ENCODE measurements at regions not wholly inside any gene's neighbourhood (a gene's known extent, or its start where the extent isn't known, plus 50 kb on each side); places are given as distances from the start of the nearest gene placed in this dataset.
"Not testable (repeated sequence)": the region's sequence is repeated elsewhere in the genome, so short reads cannot be mapped to it uniquely, and the experiment has no call there.

DNA sequence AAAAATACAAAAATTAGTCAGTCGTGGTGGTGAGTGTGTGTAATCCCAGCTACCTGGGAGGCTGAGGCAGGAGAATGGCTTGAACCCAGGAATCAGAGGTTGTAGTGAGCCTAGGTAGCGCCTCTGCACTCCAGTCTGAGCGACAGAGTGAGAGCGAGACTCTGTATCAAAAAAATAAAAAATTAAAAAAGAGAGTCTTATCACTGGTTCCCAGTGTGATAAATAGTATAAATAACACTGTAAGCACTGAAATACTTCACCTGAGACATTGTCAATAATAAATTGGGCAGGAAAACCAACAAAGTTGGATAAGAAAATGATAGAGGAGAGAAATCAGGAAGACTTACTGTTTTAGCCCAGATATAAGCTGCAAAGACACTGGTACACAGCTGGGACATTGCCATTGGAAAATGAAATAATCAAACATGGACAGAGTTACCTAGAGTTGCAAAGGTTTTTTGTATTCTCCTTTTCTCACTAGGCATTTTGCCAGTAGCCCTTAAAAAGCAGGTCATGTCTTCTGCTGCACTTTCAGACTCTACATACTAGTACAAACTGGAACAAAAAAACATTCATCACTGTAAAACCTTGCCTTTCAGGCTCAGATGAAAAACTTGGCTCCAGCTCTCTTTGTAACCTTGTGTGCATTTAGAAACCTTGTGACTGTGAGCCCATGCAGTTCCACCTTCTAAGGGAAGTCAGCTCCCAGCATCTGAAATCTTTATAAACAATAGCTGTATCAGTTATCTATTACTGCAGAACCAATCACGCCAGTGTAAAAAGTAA, 55.0 kb upstream of the PPP1R2C start:
- no peak for DNase-seq (ENCODE audit: low spot score)

DNA sequence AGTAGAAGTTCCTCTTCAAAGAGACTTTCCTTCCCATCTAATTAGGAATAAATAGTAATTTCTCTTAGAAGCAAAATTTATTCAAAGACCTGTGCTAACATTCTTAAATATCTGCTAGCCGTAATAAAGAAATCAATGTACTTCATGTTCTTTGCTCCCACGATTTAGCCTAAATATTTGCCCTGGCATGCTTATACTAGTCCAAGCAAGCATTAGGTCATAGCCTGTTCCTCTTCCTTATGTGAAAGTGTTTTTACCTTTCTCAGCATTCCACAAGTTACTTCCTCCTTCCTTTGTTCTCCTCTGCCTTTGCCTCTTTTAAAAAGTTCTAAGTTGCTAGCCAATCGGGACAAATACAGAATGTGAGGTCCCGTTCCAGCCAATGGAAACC, 55.6 kb upstream of the PPP1R2C start:
- DNase-seq (ENCODE audit: low spot score) = not testable (repeated sequence)

- DNase-seq (ENCODE audit: low spot score) = no peak
Observed at GRCh38 chrX:42837101-42837726, 59.3 kb upstream of the PPP1R2C start.

DNA sequence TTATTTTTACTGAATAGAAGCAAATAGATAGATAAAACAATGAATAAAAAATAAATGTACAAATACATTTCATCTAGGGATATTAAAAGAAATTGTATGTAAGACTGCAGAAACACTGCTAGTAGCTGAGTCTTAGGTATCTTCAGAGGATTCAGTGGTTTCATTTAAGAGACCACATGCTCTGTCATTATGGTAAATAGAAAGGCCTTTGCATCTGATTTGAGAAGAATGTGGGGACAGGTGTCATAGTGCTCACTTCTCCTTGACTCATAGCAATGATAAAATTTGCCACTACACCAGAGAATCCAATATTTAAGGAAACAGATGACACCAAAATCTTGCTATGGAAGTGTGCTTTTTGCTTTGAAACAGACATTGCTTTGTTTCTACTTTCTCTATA, 59.8 kb upstream of the PPP1R2C start:
- DNase-seq (ENCODE audit: low spot score) = no peak

DNA sequence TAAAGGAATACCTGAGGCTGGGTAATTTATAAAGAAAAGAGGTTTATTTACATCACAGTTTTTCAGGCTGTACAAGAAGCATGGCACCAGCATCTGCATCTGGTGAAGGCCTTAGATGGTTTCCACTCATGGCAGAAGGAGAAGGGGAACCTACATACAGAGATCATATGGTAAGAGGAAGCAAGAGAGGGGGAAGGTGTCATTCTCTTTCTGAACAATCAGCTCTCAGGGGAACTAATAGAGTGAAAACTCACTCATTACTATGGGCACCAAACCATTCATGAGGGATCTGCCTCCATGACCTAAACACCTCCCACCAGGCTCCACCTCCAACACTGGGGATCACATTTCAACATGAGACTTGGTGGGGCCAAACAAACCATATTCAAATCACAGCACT, 61.7 kb upstream of the PPP1R2C start:
- no peak for DNase-seq (ENCODE audit: low spot score)

- no peak for DNase-seq (ENCODE audit: low spot score)
Observed at GRCh38 chrX:42846741-42847140, 68.8 kb upstream of the PPP1R2C start.

GRCh38 chrX:42855259-42855658, 77.3 kb upstream of the PPP1R2C start:
- no peak for DNase-seq (ENCODE audit: low spot score)

DNA sequence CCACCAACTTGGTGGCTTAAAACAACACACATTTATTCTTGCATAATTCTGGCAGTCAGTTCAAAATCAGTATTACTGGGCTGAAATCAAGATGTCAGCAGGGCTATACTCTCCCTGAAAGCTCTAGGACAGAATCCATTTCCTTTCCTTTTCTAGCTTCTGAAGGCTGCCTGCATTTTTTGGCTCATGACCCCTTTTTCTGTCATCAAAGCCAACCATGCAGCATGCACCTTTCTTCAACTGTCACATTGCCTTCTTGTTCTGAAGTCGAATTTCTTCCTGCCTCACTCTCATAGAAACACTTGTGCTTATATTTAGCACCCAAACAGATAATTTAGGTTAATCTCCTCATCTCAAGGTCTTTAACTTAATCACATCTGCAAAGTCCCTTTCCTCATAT, 79.8 kb upstream of the PPP1R2C start:
- DNase-seq (ENCODE audit: low spot score) = no peak

- no peak for DNase-seq (ENCODE audit: low spot score)
Observed at GRCh38 chrX:42869011-42869410, 91.0 kb upstream of the PPP1R2C start.

DNA sequence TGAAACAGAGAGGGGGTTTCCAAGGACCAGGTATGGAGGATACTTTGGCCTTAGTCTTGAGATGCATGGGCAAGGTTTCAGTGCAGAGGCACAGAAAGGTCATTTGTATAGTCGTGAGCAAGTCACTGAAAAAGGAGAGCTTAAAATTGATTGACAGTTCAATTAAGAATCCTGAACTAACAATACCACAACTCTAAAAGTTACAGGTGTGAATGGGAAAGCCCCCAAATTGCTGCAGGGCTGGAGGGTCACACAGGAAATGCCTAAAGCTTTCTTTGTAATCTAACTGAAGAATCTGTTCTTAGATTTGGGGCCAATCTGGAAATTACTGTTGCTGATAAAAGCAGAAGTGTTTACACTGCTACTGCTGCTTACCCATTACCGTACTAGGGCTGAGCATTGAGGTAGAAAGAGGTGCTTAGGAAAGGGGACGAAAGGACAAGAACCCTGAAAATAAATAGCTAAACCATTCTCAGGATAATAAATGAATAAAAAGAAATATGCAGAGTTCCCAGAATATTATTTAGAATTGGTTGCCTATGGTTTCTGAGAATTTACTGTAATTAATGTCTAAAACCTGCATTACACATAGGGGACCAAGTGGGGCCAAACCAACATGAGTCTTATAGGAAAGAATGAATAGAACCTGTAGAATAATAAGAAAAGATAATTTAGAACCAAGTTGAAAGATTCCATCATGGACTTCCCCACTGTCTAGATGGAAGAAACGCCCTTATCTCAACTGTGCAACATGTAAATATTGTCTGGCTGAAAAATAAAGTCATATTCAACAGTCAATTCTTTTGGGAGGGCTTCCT, 91.9 kb upstream of the PPP1R2C start:
- no peak for DNase-seq (ENCODE audit: low spot score)

DNA sequence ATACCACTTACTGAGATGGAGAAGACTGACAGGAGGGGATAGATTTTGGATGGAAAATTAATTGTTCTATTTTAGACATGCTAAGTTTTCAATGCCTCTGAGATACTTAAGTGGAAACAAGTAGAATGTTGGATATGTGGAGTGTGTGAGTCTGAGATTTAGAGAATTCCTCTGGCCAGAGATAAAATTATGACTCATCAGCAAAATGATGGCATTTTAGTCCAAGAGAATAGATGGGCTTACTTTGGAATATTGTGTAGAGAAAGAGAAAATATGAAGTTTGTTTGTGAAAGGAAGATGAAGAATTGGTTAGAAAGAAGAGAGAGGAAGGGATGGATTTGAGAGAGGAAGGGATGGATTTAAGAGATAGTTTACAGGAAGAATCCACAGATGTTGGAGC, 108.6 kb upstream of the PPP1R2C start:
- DNase-seq (ENCODE audit: low spot score) = no peak

DNA sequence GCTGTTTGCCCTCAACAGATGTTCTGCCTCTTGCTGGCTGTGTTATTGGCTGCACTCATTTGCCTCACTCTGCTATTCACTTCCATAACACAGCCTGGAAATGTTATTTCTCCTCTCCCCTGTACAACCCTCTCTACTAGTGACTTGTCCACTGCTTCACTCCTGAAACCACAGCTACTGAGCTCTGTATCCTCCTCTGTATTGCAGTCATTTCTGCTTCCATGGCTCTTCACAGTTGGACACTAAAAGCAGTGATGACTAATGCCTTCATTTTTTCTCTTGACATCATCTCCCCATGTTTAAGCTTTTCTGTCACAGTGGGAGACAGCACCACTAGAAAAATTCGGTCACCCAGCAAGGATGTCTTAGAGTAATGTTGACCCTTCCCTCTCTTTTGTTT, 123.0 kb upstream of the PPP1R2C start:
- DNase-seq (ENCODE audit: low spot score) = no peak

- DNase-seq (ENCODE audit: low spot score) = no peak
Observed at GRCh38 chrX:42902513-42902912, 124.5 kb upstream of the PPP1R2C start.

GRCh38 chrX:42920752-42921151, 142.8 kb upstream of the PPP1R2C start:
- no peak for DNase-seq (ENCODE audit: low spot score)

GRCh38 chrX:42930071-42930470, 152.1 kb upstream of the PPP1R2C start:
- no peak for DNase-seq (ENCODE audit: low spot score)

DNA sequence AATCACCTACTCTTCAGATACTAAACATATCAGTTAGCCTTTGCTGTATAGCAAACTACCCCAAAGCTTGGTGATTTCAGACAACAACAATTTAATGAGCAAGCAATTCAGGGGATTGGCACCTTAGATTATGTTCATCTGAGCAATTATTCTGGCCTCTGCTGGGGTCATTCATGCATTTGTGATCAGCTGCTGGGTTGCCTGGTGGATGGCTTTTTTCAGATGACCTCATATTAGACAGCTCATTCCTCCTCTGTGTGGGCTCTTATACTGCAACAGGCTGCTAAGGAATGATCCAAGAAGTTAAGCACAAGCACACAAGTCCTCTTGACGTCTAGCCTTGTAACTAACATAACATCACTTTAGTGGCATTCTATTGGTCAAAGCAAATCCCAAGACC, 153.0 kb upstream of the PPP1R2C start:
- DNase-seq (ENCODE audit: low spot score) = no peak

GRCh38 chrX:42933187-42933586, 155.2 kb upstream of the PPP1R2C start:
- DNase-seq (ENCODE audit: low spot score) = no peak

GRCh38 chrX:42934020-42934726, 156.2 kb upstream of the PPP1R2C start:
- DNase-seq (ENCODE audit: low spot score) = no peak

DNA sequence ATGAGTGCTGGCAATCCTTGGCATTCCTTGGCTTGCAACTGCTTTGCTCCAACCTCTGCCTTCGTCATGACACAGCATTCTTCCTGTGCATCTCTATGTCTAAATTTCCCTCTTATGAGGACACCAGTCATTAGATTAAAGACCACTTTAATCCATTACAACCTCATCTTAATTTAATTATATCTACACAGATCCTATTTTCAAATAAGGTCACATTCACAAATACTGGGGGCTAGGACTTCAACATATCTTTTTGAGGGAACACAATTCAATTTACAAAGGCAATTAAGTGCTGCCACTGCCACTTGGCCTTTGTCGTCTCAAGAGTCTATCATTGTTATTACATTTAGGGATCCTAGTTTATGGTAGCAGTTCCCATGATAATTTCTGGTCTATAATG, 163.7 kb upstream of the PPP1R2C start:
- no peak for DNase-seq (ENCODE audit: low spot score)

DNA sequence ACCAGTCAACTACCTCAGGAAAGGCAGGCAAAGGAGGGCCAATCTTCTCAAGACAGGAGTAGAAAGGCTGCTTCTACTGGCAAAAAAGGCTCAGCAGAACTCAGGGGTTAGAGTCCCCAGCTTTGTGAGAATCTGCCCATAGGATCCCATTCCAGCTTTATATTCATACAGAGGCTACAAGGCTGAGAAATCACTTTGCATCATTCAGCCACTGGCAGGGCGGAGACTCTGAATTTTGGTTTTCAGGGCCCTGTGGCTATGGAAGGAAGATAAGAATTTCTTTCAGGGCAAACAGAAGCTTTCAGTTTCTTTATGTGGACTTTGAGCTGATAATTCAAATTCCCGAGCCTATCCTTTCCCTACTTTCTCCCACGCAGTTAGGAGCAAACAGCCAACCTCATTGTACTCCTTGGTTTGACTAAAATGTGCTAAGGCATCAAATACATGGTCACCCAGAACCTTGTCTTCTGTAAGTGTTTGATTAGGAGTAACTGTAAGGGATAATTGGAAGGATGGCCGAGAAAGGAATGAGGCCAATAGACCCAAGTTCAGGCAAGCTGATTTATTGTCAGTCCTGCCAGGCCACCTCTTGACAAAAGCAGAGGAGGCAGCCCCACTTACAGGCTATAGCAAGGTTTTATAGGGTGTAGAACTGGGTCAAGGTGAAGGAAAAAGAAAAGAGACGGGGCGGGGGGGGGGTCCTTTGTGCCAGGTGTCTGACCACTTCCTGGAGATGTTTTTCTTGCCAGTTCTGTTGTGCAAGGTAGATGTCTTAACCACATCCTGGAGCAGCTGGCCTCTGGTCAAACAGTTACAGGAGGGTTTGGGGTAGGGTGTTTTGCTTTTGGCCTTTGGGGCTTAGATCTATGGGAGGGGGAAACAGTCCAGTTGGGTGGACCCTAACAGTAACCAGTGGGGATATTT, 165.3 kb upstream of the PPP1R2C start:
- no peak for DNase-seq (ENCODE audit: low spot score)

DNA sequence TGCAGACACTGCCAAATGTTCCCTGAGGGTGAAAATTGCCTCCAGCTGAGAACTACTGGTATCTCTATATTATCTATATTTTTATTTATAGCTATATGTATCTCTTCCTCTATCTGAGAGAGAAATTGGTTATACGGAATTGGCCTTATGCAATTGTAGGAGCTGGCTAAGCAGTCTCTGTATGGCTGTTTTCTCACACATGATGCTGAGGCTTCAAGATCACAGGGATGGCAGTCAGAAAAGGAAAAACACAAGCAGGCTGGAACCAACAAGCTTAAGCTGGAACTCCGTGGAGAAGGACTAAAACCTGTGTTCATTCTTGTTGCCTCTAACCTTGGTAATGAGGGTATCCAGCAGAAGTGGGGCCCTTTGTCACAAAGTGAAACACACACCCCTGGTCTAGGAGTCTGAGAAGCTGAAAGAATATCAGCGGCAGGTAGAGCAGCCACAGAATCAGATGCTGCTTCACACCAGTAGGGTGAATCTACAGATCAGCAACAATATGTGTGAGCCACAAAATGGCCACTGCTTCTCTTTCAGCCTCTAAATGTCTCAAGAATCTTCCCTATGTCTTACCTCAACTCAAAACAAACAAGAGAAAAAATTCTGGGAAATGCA, 166.5 kb upstream of the PPP1R2C start:
- no peak for DNase-seq (ENCODE audit: low spot score)
